ENCODE measurements at regions not wholly inside any gene's neighbourhood (a gene's known extent, or its start where the extent isn't known, plus 50 kb on each side); places are given as distances from the start of the nearest gene placed in this dataset.

GRCh38 chr16:9665851-9666271 lies 516.4 kb downstream of the GRIN2A start:
- TF ChIP-seq POLR2A (IDR thresholded peaks at IDR 0.05; ENCODE audit: low read depth, low read length) (no peak), TAF1 (IDR thresholded peaks at IDR 0.05; ENCODE audit: low read depth, low read length) (no peak), POLR2AphosphoS5 (IDR thresholded peaks at IDR 0.05; ENCODE audit: low read depth, low read length) (no peak), SPI1 (IDR thresholded peaks at IDR 0.05; ENCODE audit: low read depth, low read length) (no peak), PAX5 (IDR thresholded peaks at IDR 0.05; ENCODE audit: insufficient read depth, low read length, severe bottlenecking) (no peak), POU2F2 (IDR thresholded peaks at IDR 0.05; ENCODE audit: low read depth, low read length) (no peak)

Data from GM12891 (cell line).